Skeletal muscle satellite cell (primary cell): ENCODE measurements at regions not wholly inside any gene's neighbourhood (a gene's known extent, or its start where the extent isn't known, plus 50 kb on each side); places are given as distances from the start of the nearest gene placed in this dataset.

Experiments used
- H3K27me3 ChIP-seq: 2 replicates; pipeline ENCODE4 v1.7.0; 2013; ENCODE audit warnings: low read length; ENCODE audit not compliant: control insufficient read depth, insufficient read depth
- H3K36me3 ChIP-seq: 2 replicates; pipeline ENCODE4 v1.7.0; 2013; ENCODE audit warnings: mild to moderate bottlenecking, control low read depth, low read length; ENCODE audit not compliant: insufficient read depth
- H3K4me1 ChIP-seq: 2 replicates; pipeline ENCODE4 v1.7.0; 2013; ENCODE audit warnings: low read length; ENCODE audit not compliant: control insufficient read depth, insufficient read depth
- H3K4me2 ChIP-seq: 2 replicates; pipeline ENCODE4 v1.7.0; 2013; ENCODE audit warnings: mild to moderate bottlenecking, low read length
- H3K4me3 ChIP-seq: 2 replicates; pipeline ENCODE4 v1.7.0; 2013; ENCODE audit warnings: low read length
- H3K9ac ChIP-seq: 2 replicates; pipeline ENCODE4 v1.7.0; 2013; ENCODE audit warnings: mild to moderate bottlenecking, low read depth, low read length, moderate library complexity
- H3K9me3 ChIP-seq: replicated peaks from 2 replicates; pipeline ENCODE4 v1.7.0; 2013; ENCODE audit warnings: mild to moderate bottlenecking, control low read depth, low read length

DNA sequence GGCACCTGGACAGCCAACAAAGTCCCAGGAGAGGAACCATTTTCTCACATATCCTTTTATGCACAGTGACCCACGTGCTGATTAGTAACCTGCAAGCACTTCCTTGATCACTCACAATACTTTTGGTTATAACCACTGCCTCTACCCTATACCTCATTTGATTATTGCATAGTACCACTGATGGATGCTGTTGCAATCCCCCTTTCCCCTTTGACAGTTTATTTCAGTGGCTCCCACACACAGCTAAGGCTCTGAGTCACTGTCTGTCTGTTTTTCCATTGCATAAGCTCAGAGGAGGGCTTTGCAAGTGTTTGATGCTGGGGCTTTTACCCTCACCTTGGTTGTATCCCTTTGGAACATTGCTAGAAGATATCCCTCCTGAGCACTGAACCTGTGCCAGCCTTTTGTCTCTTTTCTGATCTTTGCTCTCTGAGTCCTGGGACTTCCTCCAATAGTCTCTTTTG is 101.7 kb upstream of the RBBP8 start:
- Histone ChIP-seq H3K9ac (no peak overlapping the region), H3K36me3 (no peaks in the 10 kb centered on the region), H3K4me2 (no peak overlapping the region), H3K9me3 (no peaks in the 10 kb centered on the region), H3K27me3 (no peaks in the 10 kb centered on the region), H3K4me1 (peaks cover 23% of the 10 kb centered on the region), H3K4me3 (no peak overlapping the region)

DNA sequence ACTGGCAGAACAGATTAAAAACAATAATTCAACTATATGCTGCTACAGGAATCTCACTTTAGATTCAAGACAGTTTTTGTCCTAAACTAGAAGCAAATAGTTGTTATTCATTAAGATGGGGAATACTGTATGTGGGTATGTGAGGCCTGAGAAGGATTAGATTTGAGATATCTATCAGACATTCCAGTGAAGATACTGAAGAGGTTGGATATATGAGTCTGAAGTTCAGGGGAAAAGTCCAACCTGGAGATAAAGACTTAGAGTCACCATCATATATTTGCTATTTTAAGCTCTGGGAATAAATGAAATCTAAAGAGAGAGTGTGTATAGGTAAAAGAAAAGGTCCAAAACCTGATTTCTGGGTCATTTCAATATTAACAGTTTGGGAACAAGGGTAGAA is 96.2 kb upstream of the RBBP8 start:
- H3K4me1 ChIP-seq: peaks cover 2% of the 10 kb centered on the region
- no peaks in the 10 kb centered on the region for H3K9me3 ChIP-seq
- no peak overlapping the region for H3K4me2 ChIP-seq
- H3K27me3 ChIP-seq: no peaks in the 10 kb centered on the region
- H3K36me3 ChIP-seq: no peaks in the 10 kb centered on the region
- no peak overlapping the region for H3K4me3 ChIP-seq
- H3K9ac ChIP-seq: no peak overlapping the region

DNA sequence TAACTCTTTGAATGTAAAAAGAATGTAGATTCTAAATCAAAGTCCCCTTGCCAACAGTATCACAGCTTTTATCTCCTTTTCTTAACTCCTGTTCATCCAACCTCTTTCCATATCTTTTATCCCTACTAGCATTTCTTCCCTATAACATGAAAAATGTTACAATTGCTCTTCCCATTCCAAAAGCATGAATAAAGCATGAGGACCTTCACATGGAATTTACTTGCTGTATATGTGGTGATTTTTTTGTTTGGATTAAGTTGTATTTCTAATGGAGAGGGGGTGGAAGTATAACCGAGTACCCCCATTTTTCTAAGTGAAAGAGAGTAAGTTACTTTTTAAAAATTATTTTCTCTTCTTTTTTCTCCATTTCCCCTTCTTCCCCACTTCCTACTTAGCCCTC is 94.9 kb upstream of the RBBP8 start:
- H3K27me3 ChIP-seq: no peaks in the 10 kb centered on the region
- no peaks in the 10 kb centered on the region for H3K36me3 ChIP-seq
- no peak overlapping the region for H3K4me2 ChIP-seq
- no peaks in the 10 kb centered on the region for H3K9me3 ChIP-seq
- no peak overlapping the region for H3K4me3 ChIP-seq
- no peaks in the 10 kb centered on the region for H3K4me1 ChIP-seq
- H3K9ac ChIP-seq: no peak overlapping the region

DNA sequence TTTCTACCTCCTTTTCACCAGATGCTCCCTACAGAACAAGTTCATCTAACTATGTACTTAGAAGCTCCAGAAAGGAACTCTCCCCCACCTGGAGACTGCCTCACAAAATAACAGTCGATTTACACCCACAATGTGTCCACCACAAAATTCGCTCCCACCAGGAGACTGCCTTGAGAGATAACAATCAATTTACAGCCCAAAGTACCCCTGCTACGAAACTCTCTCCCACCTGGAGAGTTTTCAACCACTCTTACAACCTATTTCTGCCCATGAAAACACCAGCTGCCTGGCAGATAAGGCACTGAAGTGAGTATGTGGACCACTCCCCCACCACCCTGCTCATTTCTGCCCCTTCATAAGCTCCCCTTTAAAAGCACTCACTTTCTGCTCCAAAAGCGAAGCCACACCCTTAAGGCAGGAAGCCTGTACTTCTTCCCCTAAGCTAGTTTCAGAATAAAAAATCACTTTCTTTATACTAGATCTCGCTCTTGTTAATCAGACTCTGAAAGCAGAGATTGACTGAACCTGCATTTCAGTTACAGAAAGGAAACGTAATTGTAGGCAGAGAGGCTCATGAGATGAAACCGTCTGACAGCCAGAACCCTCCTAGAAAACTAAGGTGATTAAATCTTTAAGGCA is 94.4 kb upstream of the RBBP8 start:
- Histone ChIP-seq H3K36me3 (no peaks in the 10 kb centered on the region), H3K4me2 (no peak overlapping the region), H3K4me3 (no peak overlapping the region), H3K9ac (no peak overlapping the region), H3K9me3 (no peaks in the 10 kb centered on the region), H3K4me1 (no peaks in the 10 kb centered on the region), H3K27me3 (no peaks in the 10 kb centered on the region)

DNA sequence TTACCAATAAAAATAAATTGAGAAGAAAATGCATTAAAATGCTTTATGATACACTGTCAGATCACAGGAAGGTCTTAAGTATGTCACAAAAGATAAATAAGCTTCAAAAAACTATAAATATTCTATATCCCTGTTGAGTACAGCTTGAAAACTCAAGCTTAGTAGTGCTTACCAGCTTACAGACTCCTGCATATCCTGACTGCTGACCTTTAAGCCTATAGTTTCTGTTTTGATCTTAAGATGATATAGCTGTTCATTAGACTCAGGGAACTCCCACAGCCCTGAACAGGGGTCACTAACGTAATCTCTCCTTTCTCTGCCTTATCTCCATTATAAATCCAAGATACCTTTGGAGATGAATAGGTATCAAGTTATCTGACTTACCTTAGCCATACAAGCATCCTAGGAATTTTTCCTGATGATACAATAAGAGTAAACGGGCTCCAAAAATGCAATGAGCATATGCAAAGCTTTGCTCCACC is 93.7 kb upstream of the RBBP8 start:
- no peak overlapping the region for H3K4me2 ChIP-seq
- H3K9me3 ChIP-seq: no peaks in the 10 kb centered on the region
- no peak overlapping the region for H3K9ac ChIP-seq
- no peak overlapping the region for H3K4me3 ChIP-seq
- H3K36me3 ChIP-seq: no peaks in the 10 kb centered on the region
- peaks cover 5% of the 10 kb centered on the region for H3K4me1 ChIP-seq
- no peaks in the 10 kb centered on the region for H3K27me3 ChIP-seq

DNA sequence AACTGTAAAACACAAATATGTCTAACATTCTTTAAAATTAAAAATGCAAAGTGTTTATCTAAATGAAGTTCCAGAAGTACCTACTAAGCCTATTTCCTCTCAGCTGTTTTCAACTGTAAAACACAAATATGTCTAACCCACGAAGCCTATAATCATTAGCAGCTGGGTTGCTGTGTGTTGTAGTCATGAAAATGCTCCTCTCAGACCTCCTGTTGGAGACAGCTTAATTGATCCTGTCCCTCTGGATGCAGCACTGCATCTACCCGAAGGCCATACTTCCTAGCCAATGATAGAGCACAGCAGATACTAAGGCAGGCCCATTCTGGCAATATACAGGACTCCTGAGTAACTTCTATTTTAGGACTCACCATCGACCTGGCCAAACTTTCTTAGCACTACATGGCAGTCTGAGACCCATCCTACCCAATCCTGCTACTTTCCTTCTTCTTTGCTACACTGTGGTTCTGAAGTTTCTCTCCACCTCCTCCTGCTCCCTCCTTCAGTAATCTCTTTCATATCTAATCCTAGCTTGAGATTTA is 92.5 kb upstream of the RBBP8 start:
- no peaks in the 10 kb centered on the region for H3K27me3 ChIP-seq
- H3K9me3 ChIP-seq: no peaks in the 10 kb centered on the region
- no peak overlapping the region for H3K9ac ChIP-seq
- peaks cover 10% of the 10 kb centered on the region for H3K4me1 ChIP-seq
- no peak overlapping the region for H3K4me3 ChIP-seq
- no peaks in the 10 kb centered on the region for H3K36me3 ChIP-seq
- no peak overlapping the region for H3K4me2 ChIP-seq

DNA sequence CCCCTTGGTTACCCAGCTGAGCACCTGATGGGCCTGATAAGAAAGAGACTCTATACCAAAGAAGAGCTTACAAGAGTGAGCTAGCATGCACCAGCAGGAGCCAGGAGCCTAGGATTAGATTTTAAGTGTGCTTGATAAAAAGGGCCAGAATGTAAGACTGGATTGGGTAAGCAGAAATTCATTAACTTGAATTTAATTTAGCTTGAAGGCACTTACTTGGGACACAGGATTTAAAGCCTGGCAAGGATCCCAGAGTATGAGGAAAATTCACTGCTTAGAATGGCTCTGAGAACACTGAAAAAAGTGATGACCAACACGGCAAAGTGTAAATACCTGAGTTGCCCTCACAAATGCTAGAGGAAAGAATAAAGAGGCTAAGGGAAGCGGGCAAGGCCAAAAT is 91.3 kb upstream of the RBBP8 start:
- H3K36me3 ChIP-seq: no peaks in the 10 kb centered on the region

DNA sequence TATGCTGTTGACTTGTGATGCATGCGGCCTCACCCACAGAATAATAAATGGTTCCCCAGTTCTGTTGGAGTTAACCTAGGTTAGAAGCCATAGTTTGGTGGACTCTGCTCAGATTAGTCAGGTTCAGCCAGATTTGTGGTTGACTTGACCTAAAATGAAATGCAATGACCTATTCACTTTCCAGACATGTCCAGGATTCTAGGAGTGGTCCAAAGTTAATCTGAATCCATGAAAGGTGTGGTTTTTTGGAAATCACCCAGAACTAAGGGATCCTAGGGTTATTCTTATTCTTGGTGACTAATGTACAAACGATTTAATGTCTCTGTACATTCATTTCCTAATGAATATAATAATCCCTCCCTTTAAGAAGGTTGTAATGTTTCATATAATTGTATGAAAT is 88.9 kb upstream of the RBBP8 start:
- Histone ChIP-seq H3K9me3 (no peaks in the 10 kb centered on the region), H3K4me2 (no peak overlapping the region), H3K36me3 (no peaks in the 10 kb centered on the region), H3K9ac (no peak overlapping the region), H3K27me3 (no peaks in the 10 kb centered on the region), H3K4me1 (peaks cover 32% of the 10 kb centered on the region), H3K4me3 (no peak overlapping the region)

More for the DNA sequence above, 91.3 kb upstream of the RBBP8 start:
- Histone ChIP-seq H3K4me2 (no peak overlapping the region), H3K27me3 (no peaks in the 10 kb centered on the region), H3K4me3 (no peak overlapping the region), H3K4me1 (peaks cover 10% of the 10 kb centered on the region), H3K9me3 (no peaks in the 10 kb centered on the region), H3K9ac (no peak overlapping the region)

DNA sequence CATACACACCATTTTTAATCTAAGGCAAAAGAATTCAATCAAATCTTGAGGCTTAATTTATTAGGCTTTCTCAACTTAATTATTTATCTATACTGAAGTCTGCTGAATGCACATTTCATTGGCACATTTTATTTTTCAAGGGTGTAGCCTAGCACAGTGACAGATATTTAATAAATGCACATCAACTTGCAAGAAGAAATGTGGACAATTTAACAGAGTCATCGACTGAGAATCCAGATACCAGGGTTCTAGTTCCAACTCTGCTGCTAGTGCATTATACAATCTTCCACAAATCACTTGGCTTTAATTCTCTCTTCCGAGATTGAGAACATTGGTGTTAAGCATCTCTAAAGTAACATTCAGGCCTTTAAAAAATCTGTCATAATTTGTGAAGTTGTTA is 88.5 kb upstream of the RBBP8 start:
- Histone ChIP-seq H3K4me2 (no peak overlapping the region), H3K9ac (no peak overlapping the region), H3K9me3 (no peaks in the 10 kb centered on the region), H3K4me1 (peaks cover 32% of the 10 kb centered on the region), H3K36me3 (no peaks in the 10 kb centered on the region), H3K27me3 (no peaks in the 10 kb centered on the region), H3K4me3 (no peak overlapping the region)

DNA sequence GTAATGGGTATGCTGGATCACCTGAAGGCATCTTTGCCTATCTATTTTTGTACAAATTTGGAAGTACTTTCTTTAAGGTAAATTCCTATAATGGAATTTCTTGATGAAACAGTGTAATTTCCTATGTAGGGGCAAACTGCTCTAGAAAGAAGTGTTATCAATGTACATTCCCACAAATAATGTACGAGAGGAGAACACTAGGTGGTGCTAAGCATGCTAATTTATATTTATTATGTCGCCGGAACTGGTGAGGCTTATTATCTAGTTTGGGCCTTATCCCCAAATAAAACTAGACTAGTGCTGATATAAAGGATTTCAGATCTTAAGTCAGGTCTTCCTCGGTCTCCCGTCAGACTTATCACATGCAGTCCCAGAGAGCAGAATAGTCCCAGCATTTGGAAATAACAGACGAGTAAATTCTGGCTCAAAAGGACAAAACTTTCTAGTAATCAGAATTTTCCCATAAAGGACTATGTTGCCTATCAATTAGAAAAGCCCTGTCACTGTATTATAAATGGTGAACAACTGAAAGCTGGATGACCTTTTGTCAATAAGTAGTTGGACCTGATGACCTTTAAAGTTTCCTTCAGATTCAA is 86.9 kb upstream of the RBBP8 start:
- Histone ChIP-seq H3K9me3 (no peaks in the 10 kb centered on the region), H3K27me3 (peaks cover 3% of the 10 kb centered on the region), H3K4me2 (no peak overlapping the region), H3K9ac (no peak overlapping the region), H3K4me1 (peaks cover 32% of the 10 kb centered on the region), H3K4me3 (no peak overlapping the region), H3K36me3 (no peaks in the 10 kb centered on the region)

DNA sequence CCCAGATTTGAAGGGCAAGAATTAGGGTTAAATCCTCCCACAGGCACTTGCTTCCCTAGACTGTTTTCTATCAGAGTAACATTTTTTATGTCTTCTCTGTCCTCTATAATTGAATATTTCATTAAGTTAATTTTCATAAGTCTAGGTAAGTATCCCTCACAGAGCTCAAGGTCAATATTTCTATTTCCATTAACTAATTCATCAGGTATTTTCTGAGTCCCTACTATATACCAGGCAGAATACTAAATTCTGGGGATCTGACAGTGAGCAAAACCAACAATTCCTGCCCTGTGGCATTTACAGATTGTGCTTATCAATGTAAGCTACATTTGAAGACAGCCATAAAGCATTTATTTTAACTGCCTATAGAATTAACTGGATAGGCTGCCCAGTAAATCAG is 86.4 kb upstream of the RBBP8 start:
- no peaks in the 10 kb centered on the region for H3K9me3 ChIP-seq
- H3K4me2 ChIP-seq: no peak overlapping the region
- peaks cover 32% of the 10 kb centered on the region for H3K4me1 ChIP-seq
- no peaks in the 10 kb centered on the region for H3K36me3 ChIP-seq
- H3K9ac ChIP-seq: no peak overlapping the region
- H3K27me3 ChIP-seq: peaks cover 3% of the 10 kb centered on the region
- H3K4me3 ChIP-seq: no peak overlapping the region

DNA sequence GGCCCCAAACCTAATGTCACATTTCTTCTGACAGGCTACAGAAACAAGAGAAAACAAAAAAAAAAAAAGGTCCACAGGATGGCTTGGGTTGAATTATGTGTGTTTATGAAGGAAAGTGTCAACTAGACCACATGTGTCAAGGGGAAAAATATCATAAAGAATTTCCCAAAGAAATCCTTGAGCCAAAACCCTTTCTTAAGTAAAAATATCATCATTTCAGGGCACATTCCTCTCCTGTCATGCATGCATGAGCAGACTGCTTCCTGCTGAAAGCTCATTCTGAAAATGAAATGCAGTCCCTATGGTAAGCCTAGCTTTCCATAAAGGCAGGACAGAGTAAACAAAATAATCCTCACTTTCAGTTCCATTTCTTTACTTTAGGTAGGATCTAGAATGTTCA is 85.7 kb upstream of the RBBP8 start:
- H3K36me3 ChIP-seq: no peaks in the 10 kb centered on the region
- peaks cover 3% of the 10 kb centered on the region for H3K27me3 ChIP-seq
- H3K4me2 ChIP-seq: no peak overlapping the region
- peaks cover 32% of the 10 kb centered on the region for H3K4me1 ChIP-seq
- no peaks in the 10 kb centered on the region for H3K9me3 ChIP-seq
- H3K9ac ChIP-seq: no peak overlapping the region
- H3K4me3 ChIP-seq: no peak overlapping the region
